NCI-H526 treated with DMSO at 0.1 percent for 48 hours (cell line): ENCODE measurements at regions not wholly inside any gene's neighbourhood (a gene's known extent, or its start where the extent isn't known, plus 50 kb on each side); places are given as distances from the start of the nearest gene placed in this dataset.

Source experiments
- DNase-seq: peaks from one replicate; lab custom pipeline; 2025; lab: John Stamatoyannopoulos, UW

GRCh38 chr1:29753244-29753643 lies 516.9 kb downstream of the PTPRU start:
- no peak for DNase-seq

DNA sequence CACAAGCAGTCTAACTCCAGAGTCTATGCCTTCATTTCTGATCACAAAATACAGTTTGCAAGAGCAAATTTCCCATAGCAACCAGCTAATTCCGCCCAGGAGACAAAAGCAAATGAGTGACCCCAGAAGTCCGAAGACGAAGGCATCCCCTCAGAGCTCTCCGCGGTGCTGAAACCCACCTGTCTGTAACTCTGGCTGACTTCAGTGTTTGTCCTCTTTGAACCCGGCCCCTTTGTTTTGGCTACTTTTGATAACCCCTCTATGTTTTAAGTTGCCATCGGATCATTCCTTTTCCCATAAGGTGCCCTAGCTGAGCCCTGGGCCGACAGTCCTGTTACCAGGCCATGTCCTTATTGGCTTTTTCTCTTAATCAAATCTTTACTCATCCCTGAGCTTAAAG lies 515.8 kb downstream of the PTPRU start:
- no peak for DNase-seq

DNA sequence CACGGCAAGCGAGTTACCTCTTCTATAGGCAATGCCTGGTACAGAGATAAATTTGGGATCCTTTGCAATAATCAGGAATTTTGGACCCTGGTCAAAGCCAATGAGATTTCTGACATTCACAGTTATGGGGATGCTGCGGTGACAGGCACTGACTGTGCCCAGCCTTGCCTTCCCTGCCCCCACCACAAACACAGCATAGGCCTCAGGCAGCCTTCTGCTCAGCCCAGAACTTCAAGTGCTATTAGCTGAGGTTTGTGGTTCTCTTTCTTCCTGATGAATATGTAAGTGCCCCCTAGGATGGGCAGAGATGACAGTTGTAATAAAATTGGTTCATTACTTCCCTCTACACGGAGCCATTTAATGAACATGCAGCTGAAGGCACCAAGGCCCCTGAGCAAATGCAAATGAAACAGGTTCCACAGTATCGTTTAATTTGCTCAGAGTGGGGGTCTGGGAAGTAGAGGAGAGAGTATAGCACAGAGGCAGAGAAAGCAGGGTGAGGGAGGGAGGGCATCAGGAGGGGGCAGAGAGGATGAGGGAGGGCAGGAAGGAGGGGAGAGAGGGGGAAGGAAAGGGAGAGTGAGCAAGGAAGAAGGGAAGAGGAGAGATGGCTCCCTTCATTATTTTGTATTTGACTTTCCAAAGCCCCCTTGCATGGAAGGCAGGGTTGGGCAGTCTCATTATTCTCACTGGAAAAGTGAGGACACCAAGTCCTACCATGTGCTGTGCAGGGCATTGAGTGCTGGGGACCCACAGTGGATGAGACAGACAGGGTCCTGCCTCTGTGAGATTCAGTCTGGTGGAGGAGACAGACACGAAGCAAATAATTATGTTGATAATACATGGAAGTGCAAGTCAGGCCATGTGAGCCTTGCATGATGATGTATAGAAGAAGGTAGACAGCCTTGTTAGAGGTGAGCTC lies 513.0 kb downstream of the PTPRU start:
- DNase-seq: peak; percentile 92

DNA sequence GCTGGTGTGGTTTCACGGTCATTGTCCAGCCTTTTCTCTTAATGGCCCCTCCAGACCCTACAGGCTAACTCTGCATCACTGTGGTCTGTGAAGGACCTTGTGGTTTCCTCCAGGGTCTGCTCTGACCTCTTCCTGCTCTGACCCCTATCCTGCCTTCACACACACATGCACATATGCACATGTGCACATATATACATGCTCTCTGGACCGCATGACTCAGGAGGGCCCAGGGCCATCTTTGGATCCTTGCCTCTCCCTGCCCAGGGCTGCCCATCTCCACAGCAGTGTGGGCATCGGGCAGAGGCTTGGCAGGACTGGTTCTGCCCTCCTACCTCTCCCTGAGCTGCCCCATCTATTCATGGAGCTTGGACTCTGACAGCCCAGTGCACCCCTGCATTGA lies 510.9 kb downstream of the PTPRU start:
- no peak for DNase-seq

GRCh38 chr1:29746076-29746665 lies 509.8 kb downstream of the PTPRU start:
- DNase-seq: no peak

- DNase-seq: no peak
Measured at GRCh38 chr1:29744684-29745490, 508.6 kb downstream of the PTPRU start.

GRCh38 chr1:29743931-29744330 lies 507.6 kb downstream of the PTPRU start:
- no peak for DNase-seq

GRCh38 chr1:29743264-29743663 lies 506.9 kb downstream of the PTPRU start:
- DNase-seq: no peak

DNA sequence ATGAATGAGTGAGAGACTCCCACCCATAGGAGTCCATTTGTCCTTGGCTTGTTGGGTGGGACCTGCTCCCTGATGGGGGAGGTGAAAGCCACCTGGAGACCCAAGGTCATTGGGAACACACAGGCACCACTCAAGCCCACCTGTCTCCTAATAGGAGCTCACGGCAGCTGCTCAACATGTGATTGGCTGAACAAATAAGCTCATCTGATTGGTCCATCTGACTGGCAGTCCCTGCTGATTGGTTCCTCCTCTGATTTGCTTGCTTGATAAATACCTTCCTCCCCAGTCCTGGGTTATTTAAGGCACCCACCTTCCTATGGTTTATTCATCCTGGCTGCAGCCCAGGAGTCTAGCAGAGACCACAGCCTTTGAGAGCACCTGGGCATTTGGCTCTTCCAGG lies 502.9 kb downstream of the PTPRU start:
- DNase-seq: no peak

GRCh38 chr1:29736582-29737188 lies 500.4 kb downstream of the PTPRU start:
- DNase-seq: no peak

- DNase-seq: no peak
Measured at GRCh38 chr1:29732453-29732852, 496.1 kb downstream of the PTPRU start.

DNA sequence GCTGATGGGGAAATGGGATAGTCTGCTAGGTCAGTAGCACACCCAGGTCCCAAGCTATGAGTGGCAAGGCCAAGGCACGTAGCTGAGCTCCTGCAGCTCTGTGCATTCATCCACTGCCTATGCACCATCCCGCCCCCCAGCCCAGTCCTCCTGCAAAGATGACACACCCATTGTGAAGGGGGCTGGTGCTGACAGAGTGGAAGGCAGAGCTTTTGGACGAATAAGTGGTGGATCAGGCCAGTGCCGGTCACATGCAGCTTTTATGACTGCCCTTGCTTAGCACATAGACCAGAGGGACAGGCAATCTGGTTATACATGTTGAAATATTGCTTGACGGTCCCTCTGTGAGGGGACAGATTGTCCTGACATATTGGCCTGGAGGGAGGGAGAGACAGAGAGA lies 494.3 kb downstream of the PTPRU start:
- DNase-seq: no peak

- DNase-seq: no peak
Measured at GRCh38 chr1:29729281-29729680, 493.0 kb downstream of the PTPRU start.

GRCh38 chr1:29728703-29729102 lies 492.4 kb downstream of the PTPRU start:
- DNase-seq: no peak

DNA sequence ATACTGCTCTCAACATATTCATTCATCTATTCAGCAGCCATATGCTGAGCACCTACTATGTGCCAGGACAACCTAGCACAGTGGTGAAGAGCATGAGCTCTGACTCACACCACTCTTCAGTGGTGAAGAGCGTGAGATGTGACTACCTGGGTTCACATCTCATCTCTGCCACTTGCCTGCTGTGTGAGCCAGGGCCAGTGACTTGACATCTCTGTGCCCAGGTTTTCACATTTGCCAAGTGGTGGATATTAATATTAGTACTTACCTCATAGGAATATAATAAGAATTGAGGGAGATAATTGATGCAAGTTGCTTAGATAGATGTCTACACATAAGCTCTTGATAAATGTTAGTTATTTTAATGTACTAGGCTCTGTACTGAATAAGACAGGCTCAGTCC lies 488.9 kb downstream of the PTPRU start:
- no peak for DNase-seq

- DNase-seq: no peak
Measured at GRCh38 chr1:29722598-29722997, 486.3 kb downstream of the PTPRU start.

GRCh38 chr1:29719253-29719652 lies 482.9 kb downstream of the PTPRU start:
- DNase-seq: no peak

DNA sequence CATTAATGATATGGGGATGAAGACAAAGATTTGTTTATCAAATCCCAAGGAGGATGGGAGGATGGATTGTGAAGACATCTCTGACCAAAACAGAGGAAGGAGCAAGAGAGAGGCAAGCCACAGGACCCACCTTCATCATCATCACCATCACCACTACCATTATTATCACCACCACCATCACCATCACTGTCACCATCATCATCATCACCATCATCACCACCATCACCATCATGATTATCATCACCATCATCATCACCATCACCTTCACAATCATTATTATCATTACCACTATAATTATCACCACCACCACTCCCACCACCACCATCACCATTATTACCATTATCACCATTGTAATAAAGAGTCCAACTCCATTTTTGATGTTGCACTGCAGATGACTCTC lies 482.5 kb downstream of the PTPRU start:
- no peak for DNase-seq

- no peak for DNase-seq
Measured at GRCh38 chr1:29716306-29716705, 480.0 kb downstream of the PTPRU start.

DNA sequence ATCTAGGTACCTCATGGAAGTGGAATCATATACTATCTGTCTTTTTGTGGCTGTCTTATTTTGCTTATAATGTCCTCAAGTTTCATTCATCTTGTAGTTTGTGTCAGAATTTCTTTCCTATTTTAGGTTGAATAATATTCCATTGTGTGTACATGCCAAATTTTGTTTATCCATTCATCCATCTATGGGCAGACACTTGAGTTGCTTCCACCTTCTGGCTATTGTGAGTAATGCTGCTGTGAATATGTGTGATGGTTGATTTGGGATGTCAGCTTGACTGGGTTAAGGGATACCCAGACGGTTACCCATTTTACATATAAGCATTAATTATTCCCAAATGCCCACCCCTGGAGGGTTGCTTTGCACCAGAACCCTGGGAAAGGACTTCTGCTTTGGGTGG lies 477.5 kb downstream of the PTPRU start:
- no peak for DNase-seq

DNA sequence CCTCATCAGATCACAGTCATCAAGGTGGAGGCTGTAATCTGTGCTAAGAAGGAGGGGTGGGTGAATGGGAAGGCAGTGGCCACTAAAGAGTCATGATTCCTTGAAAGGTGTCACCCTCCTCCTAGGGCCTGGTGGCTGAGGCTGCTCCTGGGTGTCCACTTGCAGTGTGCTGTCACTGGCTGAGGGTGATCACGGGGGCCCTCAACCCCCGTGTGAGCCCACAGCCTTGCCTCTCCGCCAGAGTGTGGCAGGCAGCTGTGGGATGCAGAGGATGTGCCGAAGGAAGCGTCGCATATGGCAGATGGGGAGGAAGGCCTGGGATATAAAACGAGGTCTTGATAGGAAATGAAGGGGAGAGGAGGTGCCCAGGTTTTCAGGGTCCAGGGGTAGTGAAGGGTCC lies 476.5 kb downstream of the PTPRU start:
- no peak for DNase-seq

GRCh38 chr1:29712284-29712651 lies 475.9 kb downstream of the PTPRU start:
- DNase-seq: no peak
